Skin epidermis (tissue), 12 donors: ENCODE measurements at regions not wholly inside any gene's neighbourhood (a gene's known extent, or its start where the extent isn't known, plus 50 kb on each side); places are given as distances from the start of the nearest gene placed in this dataset.

Experiments
- H3K27ac ChIP-seq, 21 experiments: fragments of 200-600 bp; sonication (generic) in 11 of 21; one replicate each; pipeline ENCODE4 v1.5.0; 2020; ENCODE audit warnings: mild to moderate bottlenecking in 3 of 21, inconsistent platforms in 2 of 21, moderate library complexity in 2 of 21
- H3K4me3 ChIP-seq, 7 experiments: fragments of 200-600 bp; sonication (generic) in 2 of 7; one replicate each; pipeline ENCODE4 v1.5.0; 2020; ENCODE audit warnings: inconsistent platforms in 2 of 7, mild to moderate bottlenecking in 2 of 7, moderate library complexity in 1 of 7

GRCh38 chr2:153052807-153053559, 334.6 kb downstream of the ARL6IP6 start:
- H3K27ac ChIP-seq, result no peak overlapping the region
- no peak overlapping the region for H3K4me3 ChIP-seq

GRCh38 chr2:153047220-153047619, 328.8 kb downstream of the ARL6IP6 start:
- no peak overlapping the region for H3K27ac ChIP-seq
- H3K4me3 ChIP-seq, result no peak overlapping the region

GRCh38 chr2:153043385-153043784, 325.0 kb downstream of the ARL6IP6 start:
- H3K4me3 ChIP-seq, result no peak overlapping the region
- no peak overlapping the region for H3K27ac ChIP-seq

- no peak overlapping the region for H3K4me3 ChIP-seq
- no peak overlapping the region for H3K27ac ChIP-seq
These were observed 310.2 kb downstream of the ARL6IP6 start for GRCh38 chr2:153028626-153029025.

- no peak overlapping the region for H3K27ac ChIP-seq
- H3K4me3 ChIP-seq, result no peak overlapping the region
These were observed 309.1 kb downstream of the ARL6IP6 start for GRCh38 chr2:153027533-153027932.

GRCh38 chr2:153020201-153020600, 301.8 kb downstream of the ARL6IP6 start:
- H3K4me3 ChIP-seq, result no peak overlapping the region
- H3K27ac ChIP-seq, result no peak overlapping the region

- H3K4me3 ChIP-seq, result no peak overlapping the region
These were observed 286.8 kb downstream of the ARL6IP6 start for GRCh38 chr2:153005071-153005730.

GRCh38 chr2:153004627-153005026, 286.2 kb downstream of the ARL6IP6 start:
- Histone ChIP-seq H3K4me3 (no peak overlapping the region), H3K27ac (no peak overlapping the region)

More at GRCh38 chr2:153005071-153005730, 286.8 kb downstream of the ARL6IP6 start:
- no peak overlapping the region for H3K27ac ChIP-seq

- no peak overlapping the region for H3K27ac ChIP-seq
- H3K4me3 ChIP-seq, result no peak overlapping the region
These were observed 255.7 kb downstream of the ARL6IP6 start for GRCh38 chr2:152974146-152974545.

GRCh38 chr2:152971685-152972084, 253.3 kb downstream of the ARL6IP6 start:
- no peak overlapping the region for H3K4me3 ChIP-seq

GRCh38 chr2:152962446-152962845, 244.0 kb downstream of the ARL6IP6 start:
- H3K27ac ChIP-seq, result no peak overlapping the region

More at GRCh38 chr2:152971685-152972084, 253.3 kb downstream of the ARL6IP6 start:
- no peak overlapping the region for H3K27ac ChIP-seq

GRCh38 chr2:152961351-152961750, 242.9 kb downstream of the ARL6IP6 start:
- no peak overlapping the region for H3K4me3 ChIP-seq
- H3K27ac ChIP-seq, result no peak overlapping the region

More at GRCh38 chr2:152962446-152962845, 244.0 kb downstream of the ARL6IP6 start:
- no peak overlapping the region for H3K4me3 ChIP-seq

GRCh38 chr2:152950126-152950525, 231.7 kb downstream of the ARL6IP6 start:
- Histone ChIP-seq H3K4me3 (no peak overlapping the region), H3K27ac (no peak overlapping the region)

- Histone ChIP-seq H3K27ac (no peak overlapping the region), H3K4me3 (no peak overlapping the region)
These were observed 225.7 kb downstream of the ARL6IP6 start for GRCh38 chr2:152944099-152944498.

GRCh38 chr2:152942940-152943440, 224.6 kb downstream of the ARL6IP6 start:
- Histone ChIP-seq H3K27ac (no peak overlapping the region), H3K4me3 (no peak overlapping the region)

- H3K27ac ChIP-seq, result no peak overlapping the region
- H3K4me3 ChIP-seq, result no peak overlapping the region
These were observed 212.1 kb downstream of the ARL6IP6 start for GRCh38 chr2:152930501-152930900.

GRCh38 chr2:152929628-152930027, 211.2 kb downstream of the ARL6IP6 start:
- H3K27ac ChIP-seq, result no peak overlapping the region

GRCh38 chr2:152925547-152926448, 207.4 kb downstream of the ARL6IP6 start:
- Histone ChIP-seq H3K4me3 (no peak overlapping the region), H3K27ac (no peak overlapping the region)

More at GRCh38 chr2:152929628-152930027, 211.2 kb downstream of the ARL6IP6 start:
- H3K4me3 ChIP-seq, result no peak overlapping the region

GRCh38 chr2:152924722-152925121, 206.3 kb downstream of the ARL6IP6 start:
- no peak overlapping the region for H3K27ac ChIP-seq

GRCh38 chr2:152924219-152924618, 205.8 kb downstream of the ARL6IP6 start:
- Histone ChIP-seq H3K4me3 (no peak overlapping the region), H3K27ac (no peak overlapping the region)

More at GRCh38 chr2:152924722-152925121, 206.3 kb downstream of the ARL6IP6 start:
- H3K4me3 ChIP-seq, result no peak overlapping the region
